ENCODE measurements at regions not wholly inside any gene's neighbourhood (a gene's known extent, or its start where the extent isn't known, plus 50 kb on each side); places are given as distances from the start of the nearest gene placed in this dataset.

- no peak for DNase-seq
These were observed 263.6 kb downstream of the BRD1 start for GRCh38 chr22:49564054-49564453.

- no peak for DNase-seq
These were observed 264.9 kb downstream of the BRD1 start for GRCh38 chr22:49562685-49563249.

GRCh38 chr22:49561976-49562375 is 265.7 kb downstream of the BRD1 start:
- no peak for DNase-seq

- DNase-seq, result no peak
These were observed 266.3 kb downstream of the BRD1 start for GRCh38 chr22:49561338-49561737.

GRCh38 chr22:49555526-49555925 is 272.1 kb downstream of the BRD1 start:
- no peak for DNase-seq

- no peak for DNase-seq
These were observed 272.9 kb downstream of the BRD1 start for GRCh38 chr22:49554741-49555140.

- no peak for DNase-seq
These were observed 273.4 kb downstream of the BRD1 start for GRCh38 chr22:49554296-49554625.

- no peak for DNase-seq
These were observed 274.0 kb downstream of the BRD1 start for GRCh38 chr22:49553518-49554295.

- DNase-seq, result no peak
These were observed 274.6 kb downstream of the BRD1 start for GRCh38 chr22:49553076-49553475.

GRCh38 chr22:49551897-49552614 is 275.6 kb downstream of the BRD1 start:
- no peak for DNase-seq

GRCh38 chr22:49551446-49551845 is 276.2 kb downstream of the BRD1 start:
- DNase-seq, result no peak

GRCh38 chr22:49550766-49551362 is 276.8 kb downstream of the BRD1 start:
- no peak for DNase-seq

GRCh38 chr22:49550141-49550430 is 277.6 kb downstream of the BRD1 start:
- DNase-seq, result no peak

GRCh38 chr22:49549256-49550140 is 278.2 kb downstream of the BRD1 start:
- DNase-seq, result no peak

GRCh38 chr22:49548356-49549202 is 279.1 kb downstream of the BRD1 start:
- no peak for DNase-seq

- DNase-seq, result no peak
These were observed 279.9 kb downstream of the BRD1 start for GRCh38 chr22:49547751-49548239.

GRCh38 chr22:49546811-49547585 is 280.7 kb downstream of the BRD1 start:
- no peak for DNase-seq

- DNase-seq, result no peak
These were observed 282.1 kb downstream of the BRD1 start for GRCh38 chr22:49545606-49546005.

GRCh38 chr22:49544286-49544685 is 283.4 kb downstream of the BRD1 start:
- no peak for DNase-seq

- no peak for DNase-seq
These were observed 283.8 kb downstream of the BRD1 start for GRCh38 chr22:49543876-49544275.

GRCh38 chr22:49541693-49542230 is 285.9 kb downstream of the BRD1 start:
- DNase-seq, result no peak
